SK-N-SH (cell line): ENCODE measurements at regions not wholly inside any gene's neighbourhood (a gene's known extent, or its start where the extent isn't known, plus 50 kb on each side); places are given as distances from the start of the nearest gene placed in this dataset.
A peak's percentile ranks its signal among the peaks of the same experiment; 100 is the strongest.

Experiments used
- CTCF ChIA-PET: fragments of 300-600, 350-600 bp; formaldehyde crosslinking; extraction: SDS; loops from one replicate; lab custom pipeline; 2021; lab: Yijun Ruan, JAX
- POLR2A ChIA-PET: fragments of 350-600 bp; sonication (Branson Sonifier 250); formaldehyde crosslinking; extraction: SDS; loops from one replicate; lab custom pipeline; 2020; ENCODE audit warnings: antibody characterized with exemption, inconsistent platforms; lab: Yijun Ruan, JAX
- DNase-seq: peaks from one replicate; pipeline ENCODE4 v3.0.0; 2012
- H2AFZ ChIP-seq: fragments of 200-600 bp; sonication (generic); 2 replicates; pipeline ENCODE4 v1.8.1; 2016; ENCODE audit warnings: antibody characterized with exemption, mild to moderate bottlenecking, low read depth
- H3F3A ChIP-seq: fragments of 200-600 bp; sonication (generic); replicated peaks from 2 replicates; pipeline ENCODE3; 2016; ENCODE audit warnings: antibody characterized with exemption, mild to moderate bottlenecking; ENCODE audit not compliant: insufficient read depth
- H3K27ac ChIP-seq, 2 experiments: fragments of 200-500 bp in 1 of 2; fragments of 200-600 bp in 1 of 2; sonication (Bioruptor generic) in 1 of 2; sonication (generic), shearing (Covaris generic) in 1 of 2; 2 replicates each; pipeline versions ENCODE4 v1.5.1 to v1.6.1; 2014 to 2016; ENCODE audit warnings: low read depth in 2 of 2, inconsistent platforms in 1 of 2, low read length in 1 of 2, mild to moderate bottlenecking in 1 of 2, mixed read lengths in 1 of 2
- H3K27me3 ChIP-seq: fragments of 200-600 bp; sonication (generic), shearing (Covaris generic); 2 replicates; pipeline ENCODE4 v1.6.1; 2016; ENCODE audit warnings: mixed run types; ENCODE audit not compliant: insufficient read depth
- H3K36me3 ChIP-seq, 2 experiments: fragments of 200-500 bp in 1 of 2; fragments of 200-600 bp in 1 of 2; sonication (Bioruptor generic) in 1 of 2; sonication (generic) in 1 of 2; replicated peaks in 1 of 2; 2 replicates each; pipeline versions ENCODE3 to v1.5.1; 2014 to 2016; ENCODE audit warnings: low read length in 1 of 2, mild to moderate bottlenecking in 1 of 2; ENCODE audit not compliant: insufficient read depth in 2 of 2, control insufficient read depth in 1 of 2
- H3K4me1 ChIP-seq, 2 experiments: fragments of 200-500 bp in 1 of 2; fragments of 200-600 bp in 1 of 2; sonication (Bioruptor generic) in 1 of 2; sonication (generic), shearing (Covaris generic) in 1 of 2; 2 replicates each; pipeline versions ENCODE4 v1.5.1 to v1.6.1; 2014 to 2016; ENCODE audit warnings: low read depth in 1 of 2, low read length in 1 of 2, mixed run types in 1 of 2; ENCODE audit not compliant: insufficient read depth in 2 of 2, control insufficient read depth in 1 of 2
- H3K4me2 ChIP-seq: fragments of 200-600 bp; sonication (generic), shearing (Covaris generic); 2 replicates; pipeline ENCODE4 v1.6.1; 2017; ENCODE audit warnings: mixed run types
- H3K4me3 ChIP-seq, 2 experiments: fragments of 200-500 bp in 1 of 2; fragments of 200-600 bp in 1 of 2; sonication (Bioruptor generic) in 1 of 2; sonication (generic), shearing (Covaris generic) in 1 of 2; 2 replicates each; pipeline versions ENCODE4 v1.5.1 to v1.8.1; 2014 to 2016; ENCODE audit warnings: low read depth in 2 of 2, inconsistent platforms in 1 of 2, low read length in 1 of 2, mild to moderate bottlenecking in 1 of 2, mixed read lengths in 1 of 2, moderate library complexity in 1 of 2
- H3K79me2 ChIP-seq: fragments of 200-600 bp; sonication (generic); 2 replicates; pipeline ENCODE4 v1.8.1; 2017; ENCODE audit warnings: mild to moderate bottlenecking; ENCODE audit not compliant: insufficient read depth
- H3K9ac ChIP-seq: fragments of 200-600 bp; sonication (generic); 2 replicates; pipeline ENCODE4 v1.6.1; 2017; ENCODE audit warnings: mixed run types
- H3K9me2 ChIP-seq: fragments of 200-600 bp; sonication (generic); 2 replicates; pipeline ENCODE4 v1.6.1; 2017; ENCODE audit warnings: mixed run types
- H3K9me3 ChIP-seq: fragments of 200-600 bp; sonication (generic); 2 replicates; pipeline ENCODE4 v1.6.1; 2017; ENCODE audit warnings: mixed run types, mild to moderate bottlenecking, moderate library complexity
- H4K20me1 ChIP-seq: fragments of 200-600 bp; sonication (generic); 2 replicates; pipeline ENCODE4 v1.6.1; 2017; ENCODE audit warnings: mild to moderate bottlenecking, mixed run types; ENCODE audit not compliant: insufficient read depth
- IRF3 ChIP-seq: fragments of 150-350 bp; IDR thresholded peaks from 2 replicates; pipeline ENCODE4 v1.6.1; 2016; ENCODE audit warnings: mild to moderate bottlenecking, low read depth, low read length
- MXI1 ChIP-seq: IDR thresholded peaks from 2 replicates; pipeline ENCODE4 v1.6.1; 2012; ENCODE audit warnings: mild to moderate bottlenecking, low read depth, low read length, improper control_type of control experiment
- NFIC ChIP-seq: IDR thresholded peaks from 2 replicates; pipeline ENCODE4 v1.4.0; 2012; ENCODE audit warnings: borderline replicate concordance
- PBX3 ChIP-seq: IDR thresholded peaks from 2 replicates; pipeline ENCODE4; 2012
- POLR2AphosphoS5 ChIP-seq: IDR thresholded peaks from 2 replicates; pipeline ENCODE4 v1.6.1; 2012; ENCODE audit warnings: low read depth, low read length
- SMC3 ChIP-seq: IDR thresholded peaks from 2 replicates; pipeline ENCODE4 v1.6.1; 2012; ENCODE audit warnings: low read depth, low read length, improper control_type of control experiment
- TCF12 ChIP-seq: IDR thresholded peaks from 2 replicates; pipeline ENCODE4 v1.4.0; 2012
- TEAD4 ChIP-seq: IDR thresholded peaks from 2 replicates; pipeline ENCODE4 v1.4.0; 2012; ENCODE audit warnings: mild to moderate bottlenecking, borderline replicate concordance; ENCODE audit not compliant: insufficient read depth
- WGBS: methylation state at CpG from one replicate; pipeline ENCODE4 v1.1.6; 2017; ENCODE audit warnings: low lambda C conversion rate; 5-methylcytosine and 5-hydroxymethylcytosine counted together
- TF ChIP-seq, protein P1 (sequence below): IDR thresholded peaks from 2 replicates; pipeline ENCODE4 v1.4.0; 2012; ENCODE audit warnings: low read depth, borderline replicate concordance

DNA sequence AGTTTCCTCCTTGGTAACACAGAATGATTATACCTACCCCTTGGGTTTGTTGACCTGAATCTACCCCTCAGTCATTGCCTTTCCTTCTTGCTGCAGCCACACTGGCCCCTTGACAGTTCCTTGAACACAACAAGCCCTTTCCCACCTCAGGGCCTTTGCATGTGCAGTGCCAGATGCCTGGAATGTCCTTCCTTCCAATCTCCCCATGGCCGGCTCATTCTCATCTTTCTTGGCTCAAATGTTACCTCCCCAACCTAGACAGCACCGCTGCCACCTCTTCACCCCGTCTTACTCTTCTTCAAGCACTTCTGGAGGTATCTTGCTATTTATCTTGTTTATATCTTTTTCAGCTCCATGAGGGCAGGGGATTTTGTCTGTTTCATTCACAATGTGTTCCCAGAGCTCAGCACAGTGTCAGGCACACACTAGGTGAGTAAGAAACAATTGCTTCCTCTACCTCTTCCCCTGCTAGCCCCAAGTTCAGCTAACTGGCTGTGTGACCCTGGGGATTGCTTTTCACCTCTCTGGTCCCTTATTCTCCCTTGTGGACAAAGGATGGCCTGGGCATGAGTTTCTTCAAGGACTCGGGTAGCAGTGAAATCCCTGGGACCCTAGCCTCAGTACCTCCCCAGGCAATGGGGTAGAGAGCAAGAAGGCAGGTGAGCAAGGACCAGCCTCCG, 121.5 kb downstream of the CEBPB start:
- H3K27ac ChIP-seq = peak overlapping the region in 1 of 2 experiments; percentile 47; a peak in 2 of 4 replicates
- ChIA-PET CTCF (interaction anchor here (1.2 to 1.5 kb wide), 2 partner anchors 122 to 463 kb away, joined by 3 to 4 read pairs; partner anchors contain the start of gene CEBPB), POLR2A (no interaction called here)
- H3K27me3 ChIP-seq = no peaks in the 10 kb centered on the region
- no peak overlapping the region for H3K4me3 ChIP-seq
- no peak overlapping the region for H2AFZ ChIP-seq
- peaks cover 16% of the 10 kb centered on the region for H3F3A ChIP-seq
- peaks cover 14 to 15% of the 10 kb centered on the region in 2 experiments for H3K4me1 ChIP-seq
- no peaks in the 10 kb centered on the region for H3K9me3 ChIP-seq
- DNase-seq = no peak
- 0 out of 2 replicates have a peak overlapping the region, but pooled peaks have one; percentile 20 for H3K4me2 ChIP-seq
- no peaks in the 10 kb centered on the region for H3K36me3 ChIP-seq
- no peaks in the 10 kb centered on the region for H4K20me1 ChIP-seq
- H3K9me2 ChIP-seq = no peaks in the 10 kb centered on the region
- H3K79me2 ChIP-seq = no peaks in the 10 kb centered on the region
- TF ChIP-seq PBX3 = no peak
- no peak for TF ChIP-seq MXI1
- TF ChIP-seq SMC3 = no peak
- H3K9ac ChIP-seq = no peak overlapping the region; the same call in 1 of the 2 replicates
- WGBS = 86% methylated on average over 5 of the region's 5 CpGs

- 0 out of 2 replicates have a peak overlapping the region, but pooled peaks have one; percentile 20 for H3K4me2 ChIP-seq
- ChIA-PET POLR2A (no interaction called here), CTCF (interaction anchor here (1.2 kb wide), 1 partner anchor 462 kb away, joined by 3 read pairs; no protein-coding TSS in a partner anchor)
- H3K27ac ChIP-seq = peak overlapping the region in 1 of 2 experiments; percentile 47; a peak in 2 of 4 replicates
- H3K79me2 ChIP-seq = no peaks in the 10 kb centered on the region
- H3K9ac ChIP-seq = no peak overlapping the region; the same call in 1 of the 2 replicates
- peaks cover 14 to 15% of the 10 kb centered on the region in 2 experiments for H3K4me1 ChIP-seq
- no peaks in the 10 kb centered on the region for H3K36me3 ChIP-seq
- no peaks in the 10 kb centered on the region for H3K27me3 ChIP-seq
- no peaks in the 10 kb centered on the region for H3K9me3 ChIP-seq
- H3K4me3 ChIP-seq = no peak overlapping the region
- no peak for DNase-seq
- no peaks in the 10 kb centered on the region for H4K20me1 ChIP-seq
- H2AFZ ChIP-seq = no peak overlapping the region
- peaks cover 16% of the 10 kb centered on the region for H3F3A ChIP-seq
- WGBS = 53% methylated on average over 15 of the region's 16 CpGs
- peak; percentile 12; the same call in 1 of the 2 replicates for TF ChIP-seq TCF12
- TF ChIP-seq, protein P1, sequence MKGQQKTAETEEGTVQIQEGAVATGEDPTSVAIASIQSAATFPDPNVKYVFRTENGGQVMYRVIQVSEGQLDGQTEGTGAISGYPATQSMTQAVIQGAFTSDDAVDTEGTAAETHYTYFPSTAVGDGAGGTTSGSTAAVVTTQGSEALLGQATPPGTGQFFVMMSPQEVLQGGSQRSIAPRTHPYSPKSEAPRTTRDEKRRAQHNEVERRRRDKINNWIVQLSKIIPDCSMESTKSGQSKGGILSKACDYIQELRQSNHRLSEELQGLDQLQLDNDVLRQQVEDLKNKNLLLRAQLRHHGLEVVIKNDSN = peak; percentile 90
- no peak for TF ChIP-seq IRF3
- TF ChIP-seq NFIC = peak; percentile 39; the same call in 1 of the 2 replicates
- 0 out of 2 replicates have a peak, but pooled peaks have one; percentile 42 for TF ChIP-seq TEAD4
- no peak for TF ChIP-seq POLR2AphosphoS5
- no peaks in the 10 kb centered on the region for H3K9me2 ChIP-seq
Observed at GRCh38 chr20:50312682-50313521, 122.3 kb downstream of the CEBPB start.
